Gastrocnemius medialis (tissue), 4 donors: ENCODE measurements at regions not wholly inside any gene's neighbourhood (a gene's known extent, or its start where the extent isn't known, plus 50 kb on each side); places are given as distances from the start of the nearest gene placed in this dataset.

Experiments
- CTCF ChIP-seq, 5 experiments: fragments of 450-650 bp in 3 of 5; fragments of 200-600 bp in 2 of 5; sonication (generic) in 2 of 5; IDR thresholded peaks in 4 of 5; conservative IDR thresholded peaks in 1 of 5; 1 replicate in 4 of 5; 2 replicates in 1 of 5; pipeline ENCODE4 v1.5.1; 2016 to 2019; ENCODE audit warnings: antibody characterized with exemption in 5 of 5, mild to moderate bottlenecking in 3 of 5, moderate library complexity in 3 of 5
- POLR2A ChIP-seq, 2 donors: fragments of 450-650 bp; IDR thresholded peaks; one replicate each; pipeline ENCODE4 v1.6.1; 2017; ENCODE audit warnings: antibody characterized with exemption in 2 of 2, mild to moderate bottlenecking in 2 of 2, moderate library complexity in 2 of 2

- TF ChIP-seq POLR2A (IDR thresholded peaks at IDR 0.05), result no peak
- no peak for TF ChIP-seq CTCF (IDR thresholded peaks at IDR 0.05 in 4 of 5, conservative IDR thresholded peaks at IDR 0.05 in 1 of 5)
Observed at GRCh38 chr18:73646196-73646595, 501.4 kb downstream of the FBXO15 start.
